Stomach (tissue), 4 donors: ENCODE measurements at regions not wholly inside any gene's neighbourhood (a gene's known extent, or its start where the extent isn't known, plus 50 kb on each side); places are given as distances from the start of the nearest gene placed in this dataset.

ENCODE experiments used
- CTCF ChIP-seq, 7 experiments: fragments of 450-650 bp in 4 of 7; fragments of 200-600 bp in 3 of 7; sonication (generic) in 3 of 7; IDR thresholded peaks; one replicate each; pipeline ENCODE4 v1.5.1; 2016 to 2019; ENCODE audit warnings: antibody characterized with exemption in 7 of 7, control low read depth in 2 of 7, mild to moderate bottlenecking in 1 of 7
- EP300 ChIP-seq: sonication (generic); formaldehyde crosslinking; IDR thresholded peaks from one replicate; pipeline ENCODE4 v1.6.1; 2017; ENCODE audit warnings: antibody characterized with exemption
- POLR2A ChIP-seq, 4 donors: fragments of 450-650 bp; IDR thresholded peaks; one replicate each; pipeline ENCODE4 v1.6.1; 2016; ENCODE audit warnings: antibody characterized with exemption in 4 of 4, control low read depth in 2 of 4, mild to moderate bottlenecking in 1 of 4, moderate library complexity in 1 of 4
- POLR2AphosphoS5 ChIP-seq, 3 donors: sonication (generic); formaldehyde crosslinking; IDR thresholded peaks; one replicate each; pipeline ENCODE4 v1.6.1; 2016; ENCODE audit warnings: antibody characterized with exemption in 3 of 3

- TF ChIP-seq CTCF (IDR thresholded peaks at IDR 0.05) (no peak), POLR2A (IDR thresholded peaks at IDR 0.05) (no peak), POLR2AphosphoS5 (IDR thresholded peaks at IDR 0.05) (no peak), EP300 (no peak)
These were observed 69.3 kb downstream of the ISOC1 start for GRCh38 chr5:129163810-129164378.
